GM10266 (cell line): ENCODE measurements at regions not wholly inside any gene's neighbourhood (a gene's known extent, or its start where the extent isn't known, plus 50 kb on each side); places are given as distances from the start of the nearest gene placed in this dataset.

ENCODE experiments used
- DNase-seq: peaks from one replicate; pipeline ENCODE4 v3.0.0; 2012; ENCODE audit errors: extremely low spot score
- TF ChIP-seq, protein P1 (sequence below): IDR thresholded peaks from 2 replicates; pipeline ENCODE4 v1.5.1; 2012; ENCODE audit warnings: mild to moderate bottlenecking, low read depth; ENCODE audit not compliant: control insufficient read depth, insufficient read depth; ENCODE audit errors: missing control alignments

DNA sequence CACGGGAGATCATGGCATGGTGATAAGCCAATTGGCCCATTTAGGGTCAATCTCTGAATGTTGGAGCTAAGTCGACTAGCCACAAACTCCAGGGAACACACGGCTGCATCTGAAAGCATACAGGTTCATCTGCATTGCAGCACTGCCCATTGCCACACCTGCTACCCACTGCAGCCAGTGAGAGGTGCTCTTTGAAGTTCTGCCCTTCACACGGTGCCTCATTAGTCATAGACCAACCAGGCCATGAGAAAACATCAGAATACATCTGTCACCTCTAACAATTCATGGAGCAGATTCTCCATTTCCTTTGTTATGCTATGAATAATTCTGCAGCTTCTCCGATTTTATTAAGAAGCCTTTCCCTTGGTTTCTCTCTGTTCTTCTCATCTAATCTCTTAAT lies 65.7 kb upstream of the FAM204A start:
- no peak for DNase-seq
- TF ChIP-seq, protein P1, sequence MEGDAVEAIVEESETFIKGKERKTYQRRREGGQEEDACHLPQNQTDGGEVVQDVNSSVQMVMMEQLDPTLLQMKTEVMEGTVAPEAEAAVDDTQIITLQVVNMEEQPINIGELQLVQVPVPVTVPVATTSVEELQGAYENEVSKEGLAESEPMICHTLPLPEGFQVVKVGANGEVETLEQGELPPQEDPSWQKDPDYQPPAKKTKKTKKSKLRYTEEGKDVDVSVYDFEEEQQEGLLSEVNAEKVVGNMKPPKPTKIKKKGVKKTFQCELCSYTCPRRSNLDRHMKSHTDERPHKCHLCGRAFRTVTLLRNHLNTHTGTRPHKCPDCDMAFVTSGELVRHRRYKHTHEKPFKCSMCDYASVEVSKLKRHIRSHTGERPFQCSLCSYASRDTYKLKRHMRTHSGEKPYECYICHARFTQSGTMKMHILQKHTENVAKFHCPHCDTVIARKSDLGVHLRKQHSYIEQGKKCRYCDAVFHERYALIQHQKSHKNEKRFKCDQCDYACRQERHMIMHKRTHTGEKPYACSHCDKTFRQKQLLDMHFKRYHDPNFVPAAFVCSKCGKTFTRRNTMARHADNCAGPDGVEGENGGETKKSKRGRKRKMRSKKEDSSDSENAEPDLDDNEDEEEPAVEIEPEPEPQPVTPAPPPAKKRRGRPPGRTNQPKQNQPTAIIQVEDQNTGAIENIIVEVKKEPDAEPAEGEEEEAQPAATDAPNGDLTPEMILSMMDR: no peak

DNA sequence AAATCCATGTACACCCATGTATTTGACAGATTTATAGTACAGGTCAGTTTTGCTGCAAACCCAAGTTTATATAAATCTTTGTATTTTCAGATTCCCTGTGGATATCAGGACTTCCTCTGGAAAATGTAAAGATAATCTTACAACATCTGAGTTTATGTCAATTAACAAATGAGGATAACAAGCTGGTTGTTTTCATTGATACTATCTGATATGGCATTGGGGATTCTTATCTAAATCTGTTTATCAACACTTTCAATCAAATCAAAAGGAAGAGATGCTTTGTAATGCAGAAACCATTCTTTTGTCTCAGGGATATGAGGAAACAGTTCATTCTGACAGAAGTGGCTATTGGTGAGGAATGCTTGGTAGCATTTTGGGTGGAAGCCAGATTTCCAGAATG lies 64.9 kb upstream of the FAM204A start:
- DNase-seq: no peak
- TF ChIP-seq, protein P1: no peak

DNA sequence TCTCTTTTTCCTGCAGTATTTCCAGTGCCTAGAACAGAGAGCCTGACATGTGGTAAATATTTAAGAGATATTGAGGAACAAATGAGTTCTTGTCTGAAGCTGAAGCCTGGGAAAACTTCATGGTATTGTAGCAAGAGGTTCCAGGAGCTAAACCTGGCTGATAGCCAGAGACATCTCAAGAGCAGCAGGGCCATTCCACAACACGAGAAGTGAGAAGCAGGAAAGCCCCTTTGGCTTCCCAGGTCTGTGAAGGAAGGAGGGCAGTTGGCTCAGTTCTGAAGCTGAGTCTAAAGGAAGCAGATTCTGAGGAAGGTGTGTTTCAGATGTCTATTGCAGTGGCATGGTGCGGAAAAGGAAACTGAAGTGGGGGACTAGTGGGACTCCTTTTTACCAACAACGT lies 63.8 kb upstream of the FAM204A start:
- no peak for DNase-seq
- TF ChIP-seq, protein P1: no peak

DNA sequence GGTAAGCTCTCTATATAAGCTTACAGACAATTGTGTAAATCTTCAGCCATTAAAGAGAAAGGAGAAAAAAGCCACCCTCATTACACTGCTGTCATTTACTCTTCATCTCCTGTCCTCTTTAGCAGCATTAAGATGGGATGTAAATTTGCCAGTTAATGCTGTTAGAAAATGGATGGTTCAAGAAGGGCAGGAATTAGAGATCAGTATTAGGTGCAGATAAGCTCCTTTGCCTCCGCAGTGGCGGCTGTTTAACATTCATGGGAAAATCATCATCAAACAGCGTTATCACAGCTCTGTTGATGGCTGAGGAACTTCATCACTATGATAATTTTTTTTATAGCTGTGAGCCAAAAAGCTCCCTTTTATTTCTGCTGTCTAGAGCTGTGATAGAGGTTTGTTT lies 61.8 kb upstream of the FAM204A start:
- TF ChIP-seq, protein P1: no peak

DNA sequence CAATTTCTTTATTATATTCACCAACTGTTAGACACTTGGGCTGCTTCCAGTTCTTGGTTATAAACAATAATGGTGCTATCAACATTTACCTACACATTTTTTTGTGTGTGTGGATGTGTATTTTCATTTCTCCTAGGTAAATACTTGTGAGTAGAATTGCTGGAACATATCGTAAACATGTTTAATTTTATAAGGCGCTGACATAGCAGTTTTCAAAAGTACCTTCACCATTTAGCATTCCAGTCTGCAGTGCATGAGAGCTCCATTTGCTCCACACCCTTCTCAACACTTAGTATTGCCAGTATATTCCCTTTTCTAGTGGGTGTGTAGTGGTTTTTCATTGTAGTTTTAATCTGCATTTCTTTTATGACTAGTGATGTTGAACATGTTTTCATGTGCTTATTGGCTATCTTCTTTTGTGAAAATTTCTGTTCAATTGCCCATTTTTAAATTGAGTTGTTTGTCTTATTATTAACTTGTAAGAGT lies 59.6 kb upstream of the FAM204A start:
- TF ChIP-seq, protein P1: no peak
- no peak for DNase-seq

More for the DNA sequence above, 61.8 kb upstream of the FAM204A start:
- no peak for DNase-seq

DNA sequence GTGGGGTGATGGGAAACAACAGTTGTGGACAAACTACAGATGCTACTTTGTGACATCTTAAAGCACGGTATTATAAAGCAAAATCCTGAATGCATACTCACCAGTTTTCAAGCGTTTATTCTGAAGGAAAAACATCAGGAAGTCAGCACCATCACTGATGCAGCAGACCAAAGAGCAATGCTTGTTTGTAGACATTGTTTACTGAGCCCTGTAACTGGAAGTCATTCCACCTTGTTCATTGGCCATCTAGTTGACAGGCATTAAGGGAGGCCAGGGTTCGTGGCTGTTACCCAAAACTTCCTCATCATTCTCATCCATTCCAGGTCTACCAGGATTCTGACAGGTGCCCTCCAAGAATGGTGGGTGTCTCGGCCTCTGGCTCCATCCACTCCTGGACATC lies 55.3 kb upstream of the FAM204A start:
- TF ChIP-seq, protein P1: no peak

DNA sequence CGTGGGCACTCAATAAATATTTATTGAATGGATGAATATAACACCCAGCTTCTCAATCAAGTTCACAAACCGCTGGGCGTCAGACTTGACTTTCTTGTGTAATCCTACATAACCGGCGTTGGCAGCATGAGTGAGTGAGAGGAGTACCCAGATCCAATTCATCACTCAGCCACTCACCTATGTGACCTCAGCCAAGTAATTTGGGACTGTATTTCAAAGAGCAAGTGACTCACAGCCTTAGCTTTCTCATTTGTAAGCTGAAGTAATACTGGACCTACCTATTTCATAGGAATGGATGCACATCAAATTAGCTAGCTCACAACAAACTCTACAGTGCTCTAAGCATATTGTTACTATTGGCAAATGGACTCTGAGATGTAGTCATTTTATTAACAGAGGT lies 53.8 kb upstream of the FAM204A start:
- DNase-seq: no peak
- TF ChIP-seq, protein P1: no peak

More for the DNA sequence above, 55.3 kb upstream of the FAM204A start:
- DNase-seq: no peak
